ENCODE measurements at regions not wholly inside any gene's neighbourhood (a gene's known extent, or its start where the extent isn't known, plus 50 kb on each side); places are given as distances from the start of the nearest gene placed in this dataset.

- Histone ChIP-seq H3K4me1 (no peaks in the 10 kb centered on the region), H3K27me3 (no peaks in the 10 kb centered on the region), H3K27ac (no peak overlapping the region), H3K36me3 (no peaks in the 10 kb centered on the region), H3K4me3 (no peak overlapping the region), H3K9me3 (no peaks in the 10 kb centered on the region)
- WGBS, 2 donors = 49 to 78% methylated on average over 2 of the region's 2 CpGs
- intact Hi-C loops (cut with DNase I) = no loop called here
- DNase-seq = no peak
- TF ChIP-seq POLR2AphosphoS5 (IDR thresholded peaks at IDR 0.05) (no peak), EP300 (IDR thresholded peaks at IDR 0.05) (no peak), CTCF (IDR thresholded peaks at IDR 0.05) (no peak), POLR2A (IDR thresholded peaks at IDR 0.05) (no peak)
Observed at GRCh38 chr11:98874050-98874449, 146.7 kb upstream of the CNTN5 start.

GRCh38 chr11:98895936-98896335, 124.8 kb upstream of the CNTN5 start:
- Histone ChIP-seq H3K4me3 (no peak overlapping the region), H3K27me3 (no peaks in the 10 kb centered on the region), H3K36me3 (no peaks in the 10 kb centered on the region), H3K4me1 (no peaks in the 10 kb centered on the region), H3K27ac (no peak overlapping the region), H3K9me3 (no peaks in the 10 kb centered on the region)
- no peak for DNase-seq
- no peak for TF ChIP-seq EP300 (IDR thresholded peaks at IDR 0.05)
- TF ChIP-seq POLR2A (IDR thresholded peaks at IDR 0.05) = no peak
- no peak for TF ChIP-seq CTCF (IDR thresholded peaks at IDR 0.05)
- TF ChIP-seq POLR2AphosphoS5 (IDR thresholded peaks at IDR 0.05) = no peak
- intact Hi-C loops (cut with DNase I) = no loop called here
- WGBS, 2 donors = 79 to 85% methylated on average over 1 of the region's 1 CpG

- WGBS, 2 donors = 28 to 67% methylated on average over 1 of the region's 1 CpG
Observed at GRCh38 chr11:98940913-98941312, 79.8 kb upstream of the CNTN5 start.

GRCh38 chr11:98944461-98944860, 76.3 kb upstream of the CNTN5 start:
- Histone ChIP-seq H3K4me1 (no peaks in the 10 kb centered on the region), H3K36me3 (no peaks in the 10 kb centered on the region), H3K9me3 (no peaks in the 10 kb centered on the region), H3K27ac (no peak overlapping the region), H3K27me3 (no peaks in the 10 kb centered on the region), H3K4me3 (no peak overlapping the region)
- intact Hi-C loops (cut with DNase I) = no loop called here
- no peak for DNase-seq
- 84 to 89% methylated on average over 2 of the region's 2 CpGs for WGBS, 2 donors
- TF ChIP-seq EP300 (IDR thresholded peaks at IDR 0.05) (no peak), POLR2AphosphoS5 (IDR thresholded peaks at IDR 0.05) (no peak), POLR2A (IDR thresholded peaks at IDR 0.05) (no peak), CTCF (IDR thresholded peaks at IDR 0.05) (no peak)

More at GRCh38 chr11:98940913-98941312, 79.8 kb upstream of the CNTN5 start:
- H3K36me3 ChIP-seq = no peaks in the 10 kb centered on the region
- intact Hi-C loops (cut with DNase I) = no loop called here
- H3K9me3 ChIP-seq = no peaks in the 10 kb centered on the region
- no peak overlapping the region for H3K4me3 ChIP-seq
- H3K4me1 ChIP-seq = no peaks in the 10 kb centered on the region
- DNase-seq = no peak
- H3K27me3 ChIP-seq = no peaks in the 10 kb centered on the region
- no peak for TF ChIP-seq EP300 (IDR thresholded peaks at IDR 0.05)
- no peak for TF ChIP-seq CTCF (IDR thresholded peaks at IDR 0.05)
- TF ChIP-seq POLR2A (IDR thresholded peaks at IDR 0.05) = no peak
- no peak for TF ChIP-seq POLR2AphosphoS5 (IDR thresholded peaks at IDR 0.05)
- no peak overlapping the region for H3K27ac ChIP-seq

- Histone ChIP-seq H3K36me3 (no peaks in the 10 kb centered on the region), H3K27ac (no peak overlapping the region), H3K27me3 (no peaks in the 10 kb centered on the region), H3K9me3 (no peaks in the 10 kb centered on the region), H3K4me1 (no peaks in the 10 kb centered on the region), H3K4me3 (no peak overlapping the region)
- DNase-seq = no peak
- WGBS, 2 donors = 93 to 94% methylated on average over 2 of the region's 2 CpGs
- TF ChIP-seq POLR2A (IDR thresholded peaks at IDR 0.05) (no peak), POLR2AphosphoS5 (IDR thresholded peaks at IDR 0.05) (no peak), EP300 (IDR thresholded peaks at IDR 0.05) (no peak), CTCF (IDR thresholded peaks at IDR 0.05) (no peak)
- intact Hi-C loops (cut with DNase I) = no loop called here
Observed at GRCh38 chr11:98952107-98952506, 68.6 kb upstream of the CNTN5 start.

Measured in sigmoid colon (tissue), 6 donors.